ENCODE measurements at regions not wholly inside any gene's neighbourhood (a gene's known extent, or its start where the extent isn't known, plus 50 kb on each side); places are given as distances from the start of the nearest gene placed in this dataset.

GRCh38 chr5:74576941-74577456 is 63.5 kb downstream of the ENC1 start:
- H3K36me3 Mint-ChIP-seq: no peaks in the 10 kb centered on the region
- no peaks in the 10 kb centered on the region for H3K27me3 Mint-ChIP-seq
- peak overlapping the region; percentile 53 for H3K4me3 Mint-ChIP-seq
- H3K9me3 Mint-ChIP-seq: no peaks in the 10 kb centered on the region
- H3K4me1 Mint-ChIP-seq: peaks cover 35% of the 10 kb centered on the region
- peak overlapping the region; percentile 8 for H3K27ac Mint-ChIP-seq

- H3K36me3 Mint-ChIP-seq: no peaks in the 10 kb centered on the region
- H3K4me3 Mint-ChIP-seq: peak overlapping the region; percentile 36
- no peaks in the 10 kb centered on the region for H3K9me3 Mint-ChIP-seq
- H3K4me1 Mint-ChIP-seq: peaks cover 35% of the 10 kb centered on the region
- no peaks in the 10 kb centered on the region for H3K27me3 Mint-ChIP-seq
- peak overlapping the region; percentile 83 for H3K27ac Mint-ChIP-seq
Measured at GRCh38 chr5:74575741-74576538, 64.6 kb downstream of the ENC1 start.

GRCh38 chr5:74570250-74570649 is 70.3 kb downstream of the ENC1 start:
- Mint-ChIP-seq H3K27me3 (no peaks in the 10 kb centered on the region), H3K4me3 (no peak overlapping the region), H3K4me1 (no peaks in the 10 kb centered on the region), H3K36me3 (no peaks in the 10 kb centered on the region), H3K27ac (peak overlapping the region; percentile 8), H3K9me3 (no peaks in the 10 kb centered on the region)

GRCh38 chr5:74567411-74567995 is 73.0 kb downstream of the ENC1 start:
- Mint-ChIP-seq H3K4me1 (no peaks in the 10 kb centered on the region), H3K4me3 (no peak overlapping the region), H3K9me3 (no peaks in the 10 kb centered on the region), H3K27ac (no peak overlapping the region), H3K36me3 (no peaks in the 10 kb centered on the region), H3K27me3 (no peaks in the 10 kb centered on the region)

- H3K27ac Mint-ChIP-seq: no peak overlapping the region
- H3K4me1 Mint-ChIP-seq: no peaks in the 10 kb centered on the region
- H3K9me3 Mint-ChIP-seq: no peaks in the 10 kb centered on the region
- H3K4me3 Mint-ChIP-seq: no peak overlapping the region
- no peaks in the 10 kb centered on the region for H3K36me3 Mint-ChIP-seq
- H3K27me3 Mint-ChIP-seq: no peaks in the 10 kb centered on the region
Measured at GRCh38 chr5:74562122-74562521, 78.4 kb downstream of the ENC1 start.

- Mint-ChIP-seq H3K4me3 (no peak overlapping the region), H3K36me3 (no peaks in the 10 kb centered on the region), H3K9me3 (no peaks in the 10 kb centered on the region), H3K27ac (no peak overlapping the region), H3K27me3 (no peaks in the 10 kb centered on the region), H3K4me1 (no peaks in the 10 kb centered on the region)
Measured at GRCh38 chr5:74560245-74560644, 80.3 kb downstream of the ENC1 start.

- H3K4me1 Mint-ChIP-seq: no peaks in the 10 kb centered on the region
- no peaks in the 10 kb centered on the region for H3K27me3 Mint-ChIP-seq
- no peaks in the 10 kb centered on the region for H3K9me3 Mint-ChIP-seq
- H3K36me3 Mint-ChIP-seq: no peaks in the 10 kb centered on the region
- H3K27ac Mint-ChIP-seq: no peak overlapping the region
- H3K4me3 Mint-ChIP-seq: no peak overlapping the region
Measured at GRCh38 chr5:74556631-74557595, 83.6 kb downstream of the ENC1 start.

- Mint-ChIP-seq H3K27ac (no peak overlapping the region), H3K27me3 (no peaks in the 10 kb centered on the region), H3K4me3 (no peak overlapping the region), H3K4me1 (no peaks in the 10 kb centered on the region), H3K36me3 (no peaks in the 10 kb centered on the region), H3K9me3 (no peaks in the 10 kb centered on the region)
Measured at GRCh38 chr5:74556006-74556405, 84.5 kb downstream of the ENC1 start.

GRCh38 chr5:74552101-74552500 is 88.4 kb downstream of the ENC1 start:
- Mint-ChIP-seq H3K4me1 (no peaks in the 10 kb centered on the region), H3K9me3 (no peaks in the 10 kb centered on the region), H3K27me3 (no peaks in the 10 kb centered on the region), H3K27ac (no peak overlapping the region), H3K36me3 (no peaks in the 10 kb centered on the region), H3K4me3 (no peak overlapping the region)

GRCh38 chr5:74550927-74551326 is 89.6 kb downstream of the ENC1 start:
- H3K27ac Mint-ChIP-seq: no peak overlapping the region
- no peaks in the 10 kb centered on the region for H3K36me3 Mint-ChIP-seq
- no peak overlapping the region for H3K4me3 Mint-ChIP-seq
- H3K4me1 Mint-ChIP-seq: no peaks in the 10 kb centered on the region
- no peaks in the 10 kb centered on the region for H3K9me3 Mint-ChIP-seq
- no peaks in the 10 kb centered on the region for H3K27me3 Mint-ChIP-seq

GRCh38 chr5:74549384-74549783 is 91.1 kb downstream of the ENC1 start:
- no peaks in the 10 kb centered on the region for H3K9me3 Mint-ChIP-seq
- no peaks in the 10 kb centered on the region for H3K4me1 Mint-ChIP-seq
- H3K4me3 Mint-ChIP-seq: no peak overlapping the region
- no peaks in the 10 kb centered on the region for H3K36me3 Mint-ChIP-seq
- no peak overlapping the region for H3K27ac Mint-ChIP-seq
- no peaks in the 10 kb centered on the region for H3K27me3 Mint-ChIP-seq

GRCh38 chr5:74546796-74547195 is 93.7 kb downstream of the ENC1 start:
- Mint-ChIP-seq H3K9me3 (no peaks in the 10 kb centered on the region), H3K4me3 (no peak overlapping the region), H3K27ac (no peak overlapping the region), H3K27me3 (peaks cover 1% of the 10 kb centered on the region), H3K36me3 (no peaks in the 10 kb centered on the region), H3K4me1 (no peaks in the 10 kb centered on the region)

GRCh38 chr5:74544811-74545210 is 95.7 kb downstream of the ENC1 start:
- H3K9me3 Mint-ChIP-seq: no peaks in the 10 kb centered on the region

GRCh38 chr5:74543162-74543995 is 97.1 kb downstream of the ENC1 start:
- Mint-ChIP-seq H3K27ac (no peak overlapping the region), H3K27me3 (peaks cover 3% of the 10 kb centered on the region), H3K4me1 (no peaks in the 10 kb centered on the region), H3K9me3 (no peaks in the 10 kb centered on the region), H3K36me3 (no peaks in the 10 kb centered on the region), H3K4me3 (no peak overlapping the region)

More at GRCh38 chr5:74544811-74545210, 95.7 kb downstream of the ENC1 start:
- Mint-ChIP-seq H3K4me1 (no peaks in the 10 kb centered on the region), H3K36me3 (no peaks in the 10 kb centered on the region), H3K27me3 (peaks cover 1% of the 10 kb centered on the region), H3K4me3 (no peak overlapping the region), H3K27ac (no peak overlapping the region)

GRCh38 chr5:74542482-74542881 is 98.0 kb downstream of the ENC1 start:
- peaks cover 5% of the 10 kb centered on the region for H3K27me3 Mint-ChIP-seq
- H3K27ac Mint-ChIP-seq: no peak overlapping the region
- no peak overlapping the region for H3K4me3 Mint-ChIP-seq
- H3K9me3 Mint-ChIP-seq: no peaks in the 10 kb centered on the region
- H3K4me1 Mint-ChIP-seq: no peaks in the 10 kb centered on the region
- no peaks in the 10 kb centered on the region for H3K36me3 Mint-ChIP-seq
